Embryonic facial prominence (tissue), 1 donor: ENCODE measurements at regions not wholly inside any gene's neighbourhood (a gene's known extent, or its start where the extent isn't known, plus 50 kb on each side); places are given as distances from the start of the nearest gene placed in this dataset.
A peak's percentile ranks its signal among the peaks of the same experiment; 100 is the strongest.

Experiments
- DNase-seq: peaks from one replicate; pipeline ENCODE4 v3.0.0-alpha.2; 2016; ENCODE audit errors: extremely low spot score

DNA sequence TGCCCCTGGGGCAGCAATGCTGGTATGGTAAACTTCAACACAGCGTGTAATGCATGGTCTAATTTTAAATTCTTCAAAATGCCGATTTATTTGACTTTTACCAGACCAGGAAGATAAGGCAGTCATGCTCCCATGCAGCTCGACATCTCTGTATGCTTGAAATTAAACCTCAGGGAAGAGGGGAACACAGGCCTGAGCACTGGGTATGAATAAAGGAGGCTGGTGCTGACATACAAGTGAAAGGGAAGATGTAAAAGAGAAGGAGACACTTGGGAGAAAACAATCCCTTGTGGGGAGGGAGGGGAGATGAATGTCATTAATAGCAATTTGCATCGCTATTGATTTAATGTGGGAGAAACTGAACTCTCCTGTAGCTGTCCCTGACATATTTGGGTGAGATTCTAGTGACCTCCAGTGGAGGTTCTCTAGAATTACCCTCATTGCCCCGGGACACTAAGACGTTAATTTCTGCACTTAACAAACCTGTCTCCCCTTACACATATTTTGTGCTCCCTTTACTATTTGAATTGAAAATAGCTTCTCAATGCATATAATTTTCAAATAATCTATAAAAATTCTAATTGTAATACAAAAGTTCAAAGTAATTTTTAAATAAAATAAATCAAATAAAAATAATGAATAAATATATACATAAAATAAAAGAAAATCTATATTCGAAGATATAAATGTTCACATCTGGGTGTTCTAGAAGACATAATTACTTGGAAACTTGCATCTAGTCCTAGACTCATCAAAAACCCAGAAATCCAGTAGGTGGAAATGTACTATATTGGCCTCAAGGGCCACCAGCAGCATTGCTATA, 283.1 kb downstream of the LMX1A start:
- DNase-seq = peak; percentile 43

DNA sequence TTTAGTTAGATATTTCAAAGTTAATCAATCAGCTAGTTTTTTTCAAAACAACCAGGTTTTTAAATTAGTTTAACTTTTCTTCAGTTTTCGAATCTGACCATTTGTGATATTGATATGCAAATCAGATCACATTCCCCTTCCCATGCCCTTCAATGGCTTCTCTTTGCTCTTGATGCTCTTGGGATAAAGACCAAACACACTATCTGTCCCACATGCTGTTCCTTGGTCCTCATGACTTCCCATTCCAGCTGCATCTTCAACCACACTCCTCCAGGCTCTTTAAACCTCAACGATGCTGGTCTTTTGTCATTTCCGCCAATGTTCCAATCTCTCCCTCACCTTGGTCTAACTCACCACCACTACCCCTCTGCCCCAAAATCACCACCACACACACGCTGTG, 285.8 kb downstream of the LMX1A start:
- DNase-seq = no peak

GRCh38 chr1:165069829-165070228, 286.7 kb downstream of the LMX1A start:
- no peak for DNase-seq

GRCh38 chr1:165068741-165069140, 287.8 kb downstream of the LMX1A start:
- DNase-seq = no peak

DNA sequence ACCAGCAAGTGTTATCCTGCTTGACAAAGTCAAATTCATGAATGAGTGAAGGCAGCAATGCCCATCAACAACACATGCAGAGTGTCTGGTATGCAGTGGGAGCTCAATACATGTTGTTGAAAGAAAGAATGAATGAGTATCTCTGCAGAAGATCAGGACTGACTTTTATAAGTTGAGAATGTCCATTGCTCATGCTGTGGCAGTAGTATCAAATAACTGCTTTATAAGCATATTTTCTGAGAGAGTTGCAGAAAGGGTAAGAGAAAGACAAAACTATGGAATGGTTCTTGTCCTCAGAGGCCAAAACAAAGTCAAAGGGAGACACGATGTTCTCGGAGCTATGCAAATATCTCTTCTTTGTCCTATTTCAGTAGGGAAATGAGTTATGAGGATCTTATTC, 288.7 kb downstream of the LMX1A start:
- DNase-seq = no peak

DNA sequence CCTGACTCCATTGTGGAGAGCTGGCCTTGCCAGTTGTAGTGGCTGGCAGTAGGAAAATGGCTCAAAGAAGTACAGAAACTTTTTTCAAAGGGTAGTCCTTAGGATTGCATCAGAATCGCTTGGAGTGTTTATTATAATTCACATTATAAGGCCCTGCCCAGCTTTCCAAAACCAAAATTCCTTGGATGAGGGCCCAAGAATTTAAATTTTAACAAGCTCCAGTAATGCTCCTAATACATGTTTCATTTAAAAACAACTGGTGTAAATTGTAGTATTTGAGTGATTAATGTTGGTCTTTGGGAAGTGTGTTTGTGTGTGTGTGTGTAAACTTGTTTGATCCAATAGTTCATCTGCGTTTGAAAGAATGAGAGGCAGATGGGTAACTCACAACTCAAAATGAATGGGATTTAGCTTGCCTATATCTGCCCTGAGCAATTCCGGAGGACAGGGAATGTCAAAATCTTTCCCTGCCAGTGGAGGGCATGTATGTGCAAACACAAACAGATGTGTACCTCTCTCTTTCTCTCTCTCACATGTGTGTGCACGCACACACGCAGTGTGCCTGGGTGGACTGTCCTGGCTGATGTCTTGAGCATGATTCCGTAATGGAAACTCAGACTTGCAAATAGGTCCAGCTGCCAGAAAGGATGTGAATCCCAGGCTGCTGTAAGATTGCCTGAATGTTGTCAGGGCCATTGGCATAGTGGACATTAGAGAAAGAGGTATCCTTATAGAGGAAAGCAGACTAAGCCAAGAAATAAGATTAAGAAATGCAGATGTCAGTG, 293.1 kb downstream of the LMX1A start:
- no peak for DNase-seq

DNA sequence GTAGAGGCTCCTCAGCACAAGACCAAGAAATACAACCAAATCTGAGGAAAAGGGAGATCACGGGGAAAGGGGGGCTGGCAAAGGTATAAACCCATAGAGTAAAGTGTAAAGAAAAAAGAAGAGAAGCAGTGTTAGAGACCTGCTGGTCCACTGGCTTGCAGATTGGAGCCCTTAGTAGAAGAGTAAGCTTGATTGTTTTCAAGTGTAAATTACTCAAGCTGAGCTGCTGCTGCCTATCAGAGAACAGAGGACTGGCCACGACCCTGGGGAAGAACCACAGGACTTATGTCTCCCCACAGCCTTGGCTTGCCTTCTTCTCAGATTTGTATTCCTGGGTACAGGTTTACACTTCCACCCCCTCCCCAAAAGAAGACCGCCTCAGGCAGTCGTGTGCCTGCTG, 294.2 kb downstream of the LMX1A start:
- no peak for DNase-seq

DNA sequence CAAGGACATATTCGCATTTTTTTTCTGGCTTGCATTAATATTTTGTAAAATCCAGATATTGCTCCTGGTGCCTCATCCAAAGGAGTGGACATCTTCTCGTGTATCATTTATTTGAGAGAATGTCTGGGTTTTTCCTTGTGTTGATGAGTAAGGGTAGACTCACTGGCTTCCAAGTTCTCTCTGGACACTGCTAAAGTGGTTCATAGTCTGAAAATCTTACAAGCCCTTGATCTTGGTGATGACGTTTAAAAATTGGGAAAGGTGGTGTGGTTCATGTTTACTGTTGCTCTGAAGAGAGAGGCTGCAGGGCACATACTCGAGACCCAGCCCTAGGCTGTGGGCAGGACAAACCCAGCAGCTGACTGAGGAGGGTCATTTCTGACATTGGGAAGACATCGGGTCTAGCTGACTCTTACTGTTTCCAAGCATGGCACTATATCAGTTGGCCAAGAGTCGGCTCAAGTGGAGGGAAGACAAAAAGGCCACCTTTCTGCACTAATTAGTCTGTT, 296.2 kb downstream of the LMX1A start:
- DNase-seq = no peak

- no peak for DNase-seq
Measured at GRCh38 chr1:165057956-165058355, 298.6 kb downstream of the LMX1A start.

DNA sequence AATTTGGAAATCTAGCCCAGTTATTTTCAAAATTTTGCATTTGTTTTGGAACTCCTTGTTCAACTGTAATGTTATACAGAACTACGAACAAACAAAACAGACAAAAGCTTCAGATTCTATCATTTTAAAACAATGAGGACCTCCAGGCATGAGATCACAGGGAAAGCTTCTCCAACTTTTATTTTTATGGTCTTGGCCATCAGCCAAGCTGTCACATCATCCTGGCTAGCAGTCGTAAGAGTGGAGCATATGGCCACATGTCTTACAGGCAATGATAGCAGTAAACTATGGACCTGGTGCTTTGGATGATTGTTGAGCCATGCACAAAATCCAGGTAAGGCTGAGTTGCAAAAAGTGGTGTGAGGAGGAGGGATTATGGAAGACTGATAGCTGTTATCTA, 299.6 kb downstream of the LMX1A start:
- no peak for DNase-seq

DNA sequence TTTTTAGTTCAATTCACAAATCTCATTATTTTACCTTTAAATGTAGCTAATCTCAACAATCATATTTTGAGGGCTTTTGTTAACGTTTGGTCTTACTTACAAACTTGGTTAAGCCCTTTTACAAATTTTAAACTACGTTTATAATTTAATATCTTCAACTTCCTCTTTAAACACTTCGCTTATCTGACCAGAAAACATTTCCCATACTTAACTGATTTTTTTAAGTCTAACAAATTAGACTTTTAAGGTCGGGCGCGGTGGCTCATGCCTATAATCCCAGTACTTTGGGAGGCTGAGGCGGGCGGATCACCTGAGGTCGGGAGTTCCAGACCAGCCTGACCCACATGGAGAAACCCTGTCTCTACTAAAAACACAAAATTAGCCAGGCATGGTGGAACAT, 300.9 kb downstream of the LMX1A start:
- DNase-seq = no peak

DNA sequence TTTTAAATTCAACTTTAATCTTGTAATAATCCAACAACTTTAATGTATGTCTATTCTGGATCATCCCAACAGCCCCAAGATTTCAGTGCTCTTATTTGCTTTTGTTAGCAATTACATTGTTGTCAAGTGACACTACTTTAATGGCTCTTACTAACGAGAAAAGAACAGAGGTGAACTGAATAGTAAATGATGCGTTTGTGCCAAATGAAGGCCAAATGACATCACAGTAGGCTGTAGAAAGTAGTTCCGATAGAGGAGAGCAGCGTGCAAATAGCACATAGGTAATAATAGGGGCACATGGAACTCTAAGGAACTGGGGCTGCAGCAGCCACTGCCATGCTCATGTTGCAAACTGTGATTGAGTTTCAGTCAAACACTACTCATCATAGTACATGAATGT, 301.9 kb downstream of the LMX1A start:
- DNase-seq = no peak

GRCh38 chr1:165053351-165053750, 303.2 kb downstream of the LMX1A start:
- DNase-seq = no peak

DNA sequence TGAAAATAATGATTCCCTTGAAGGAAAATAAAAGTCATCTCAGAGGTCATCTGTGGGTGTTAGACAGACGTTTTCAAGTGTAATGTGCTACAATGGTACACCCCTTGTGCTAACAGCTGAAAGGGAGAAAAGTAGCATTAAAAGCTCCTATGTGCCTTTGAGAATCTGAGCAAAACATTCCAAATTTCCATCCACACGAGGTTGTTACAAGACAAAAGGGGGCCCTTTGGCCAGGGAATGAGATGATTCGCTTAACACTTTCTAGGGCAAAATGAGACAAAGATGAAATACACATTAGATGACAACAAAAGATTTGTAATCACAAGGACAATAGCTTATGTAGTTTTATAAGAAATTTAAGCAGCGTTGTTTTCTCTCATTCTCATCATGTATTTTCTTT, 303.6 kb downstream of the LMX1A start:
- no peak for DNase-seq

GRCh38 chr1:165052431-165052830, 304.1 kb downstream of the LMX1A start:
- no peak for DNase-seq

DNA sequence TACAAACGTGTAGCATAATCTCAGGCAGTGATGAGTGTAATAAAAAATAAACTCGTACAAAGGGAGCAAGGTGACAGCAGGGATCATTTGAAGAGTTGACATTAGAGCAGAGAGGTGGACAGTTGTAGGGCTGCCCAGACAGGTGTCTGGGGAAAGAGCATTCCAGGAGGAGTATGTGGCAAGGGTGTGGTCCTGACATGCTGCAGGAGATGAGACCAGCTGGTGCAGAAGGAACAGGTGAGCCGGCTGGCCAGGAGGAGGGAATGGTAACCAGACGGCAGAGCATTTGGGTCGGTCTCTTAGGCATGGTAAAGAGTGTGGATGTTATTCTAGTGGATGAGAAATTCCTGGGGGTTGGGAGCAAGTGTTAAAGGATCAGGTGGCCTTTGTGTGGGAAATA, 306.3 kb downstream of the LMX1A start:
- no peak for DNase-seq

DNA sequence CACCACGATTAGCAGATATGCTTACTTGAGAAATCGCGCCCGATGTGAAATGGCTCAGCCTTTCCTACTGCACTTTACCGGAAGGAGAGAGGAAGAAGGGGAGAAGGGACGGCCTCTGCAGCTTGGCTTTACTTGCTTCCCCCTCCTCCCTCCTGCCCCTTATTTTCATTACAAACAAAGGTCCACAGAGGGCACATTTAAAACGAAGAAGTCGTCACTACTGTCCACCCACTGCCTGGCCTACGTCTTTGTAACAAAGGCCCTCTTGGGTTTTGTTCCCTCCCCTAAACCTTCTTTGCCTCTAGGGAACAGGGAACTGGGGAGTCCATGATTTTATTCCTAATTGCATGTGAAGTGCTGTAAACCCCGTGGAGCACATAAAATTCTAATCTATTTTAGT, 308.5 kb downstream of the LMX1A start:
- no peak for DNase-seq

DNA sequence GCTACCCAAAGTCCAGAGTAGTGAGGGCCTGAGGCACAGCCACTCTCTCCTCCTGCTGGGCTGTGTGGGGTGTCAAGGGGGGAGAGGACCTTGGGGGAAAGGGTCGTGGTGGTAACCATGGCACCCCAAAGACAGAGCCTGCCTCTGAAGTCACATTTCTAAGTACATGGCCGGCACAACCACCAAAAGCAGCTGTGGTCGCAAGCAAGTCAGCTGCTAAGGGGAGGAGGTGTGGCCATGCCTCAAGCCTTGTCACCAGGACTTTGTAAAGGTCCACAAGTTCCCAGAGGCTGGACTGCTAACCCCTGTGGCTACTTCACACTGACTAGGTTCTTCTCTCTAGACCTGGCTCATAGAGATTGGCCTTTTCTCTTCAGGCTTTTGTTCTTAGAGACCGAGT, 310.6 kb downstream of the LMX1A start:
- DNase-seq = no peak

DNA sequence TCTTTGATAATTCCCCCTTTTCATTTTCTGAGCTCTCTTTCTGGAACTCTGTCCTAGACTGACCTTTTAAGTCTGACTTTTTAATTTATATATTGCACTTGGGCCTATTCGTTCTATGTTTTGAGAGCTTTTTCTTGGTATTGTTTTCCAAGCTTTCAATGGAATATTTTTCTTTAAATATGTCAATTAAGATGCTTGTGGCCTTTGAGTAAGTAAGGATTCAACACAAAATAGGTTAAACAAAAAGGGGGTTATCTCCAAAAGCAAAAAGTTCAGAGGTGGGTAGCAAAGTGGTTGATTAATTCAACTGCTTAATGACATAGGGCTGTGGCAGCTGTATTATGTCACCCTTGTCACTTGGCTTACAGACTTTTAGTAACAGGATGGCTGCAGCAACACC, 315.9 kb downstream of the LMX1A start:
- no peak for DNase-seq

DNA sequence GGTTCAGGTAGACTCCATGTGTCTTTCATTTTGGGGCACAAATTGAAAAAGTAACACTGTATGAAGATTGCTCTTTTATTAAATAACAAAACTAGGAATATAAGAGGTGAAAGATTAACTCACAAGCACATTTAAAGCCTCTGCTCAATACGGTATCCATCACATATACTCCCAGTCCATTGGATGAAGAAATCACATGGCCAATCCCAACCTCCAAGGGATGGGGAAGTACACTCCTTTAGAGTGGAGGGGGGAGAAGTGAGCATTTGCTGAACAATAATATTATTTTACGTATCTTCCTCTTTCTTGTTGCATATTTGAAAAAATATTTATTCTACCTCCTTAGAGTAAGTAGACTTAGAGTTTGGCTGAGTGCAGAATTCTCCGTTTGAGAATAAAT, 316.5 kb downstream of the LMX1A start:
- no peak for DNase-seq

- DNase-seq = no peak
Measured at GRCh38 chr1:165036403-165036802, 320.1 kb downstream of the LMX1A start.

DNA sequence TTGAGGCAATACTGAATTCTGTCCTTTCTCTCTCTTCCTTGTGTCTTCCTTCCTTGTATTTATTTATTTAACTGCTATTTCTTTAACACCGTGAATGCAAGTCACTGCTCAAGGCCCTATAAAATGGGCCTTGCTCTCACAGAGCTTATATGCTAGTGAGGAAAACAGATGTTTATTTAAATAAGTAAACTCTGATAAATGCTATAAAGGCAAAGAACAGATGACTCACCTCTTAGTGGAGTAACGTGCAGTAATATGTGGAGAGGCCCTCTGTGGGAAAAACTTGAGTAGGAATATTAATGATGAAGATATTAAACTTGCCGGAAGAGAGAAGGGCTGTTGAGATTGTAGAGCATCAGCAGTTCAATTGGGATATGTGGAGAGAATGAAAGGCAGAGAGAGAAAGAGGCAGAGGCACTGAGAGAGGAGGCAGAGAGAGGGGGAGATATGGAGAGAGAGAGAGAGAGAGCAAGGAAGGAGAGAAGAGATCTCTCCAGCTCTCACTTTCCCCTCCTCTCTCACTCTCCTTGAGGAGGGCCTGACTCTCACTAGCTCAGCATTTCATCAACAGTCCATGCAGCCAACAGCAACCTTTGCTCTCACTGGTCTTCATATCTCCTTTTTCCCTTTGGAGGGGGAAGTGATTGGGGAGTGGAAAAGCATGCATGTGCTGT, 322.2 kb downstream of the LMX1A start:
- no peak for DNase-seq

- no peak for DNase-seq
Measured at GRCh38 chr1:165031001-165031400, 325.5 kb downstream of the LMX1A start.
